ENCODE measurements at regions not wholly inside any gene's neighbourhood (a gene's known extent, or its start where the extent isn't known, plus 50 kb on each side); places are given as distances from the start of the nearest gene placed in this dataset.
"Not testable (repeated sequence)": the region's sequence is repeated elsewhere in the genome, so short reads cannot be mapped to it uniquely, and the experiment has no call there.

- in situ Hi-C loops (cut with MboI; ENCODE audit: low pct_unique_long_range_greater_than_20kb, low sequenced_read_pairs): no loop called here
- no peak for DNase-seq
Observed at GRCh38 chr12:111251787-111252186, 117.1 kb downstream of the PHETA1 start.

- in situ Hi-C loops (cut with MboI; ENCODE audit: low pct_unique_long_range_greater_than_20kb, low sequenced_read_pairs): no loop called here
- no peak for DNase-seq
Observed at GRCh38 chr12:111251058-111251730, 117.7 kb downstream of the PHETA1 start.

- in situ Hi-C loops (cut with MboI; ENCODE audit: low pct_unique_long_range_greater_than_20kb, low sequenced_read_pairs): no loop called here
- DNase-seq: no peak
Observed at GRCh38 chr12:111250251-111250881, 118.5 kb downstream of the PHETA1 start.

GRCh38 chr12:111249757-111250156, 119.1 kb downstream of the PHETA1 start:
- in situ Hi-C loops (cut with MboI; ENCODE audit: low pct_unique_long_range_greater_than_20kb, low sequenced_read_pairs): no loop called here

GRCh38 chr12:111249018-111249370, 119.9 kb downstream of the PHETA1 start:
- in situ Hi-C loops (cut with MboI; ENCODE audit: low pct_unique_long_range_greater_than_20kb, low sequenced_read_pairs): no loop called here
- DNase-seq: no peak

More at GRCh38 chr12:111249757-111250156, 119.1 kb downstream of the PHETA1 start:
- DNase-seq: no peak

GRCh38 chr12:111248236-111249017, 120.5 kb downstream of the PHETA1 start:
- in situ Hi-C loops (cut with MboI; ENCODE audit: low pct_unique_long_range_greater_than_20kb, low sequenced_read_pairs): no loop called here
- DNase-seq: peak; percentile 17

GRCh38 chr12:111247083-111247783, 121.7 kb downstream of the PHETA1 start:
- in situ Hi-C loops (cut with MboI; ENCODE audit: low pct_unique_long_range_greater_than_20kb, low sequenced_read_pairs): no loop called here
- no peak for DNase-seq

- in situ Hi-C loops (cut with MboI; ENCODE audit: low pct_unique_long_range_greater_than_20kb, low sequenced_read_pairs): no loop called here
- no peak for DNase-seq
Observed at GRCh38 chr12:111246477-111247011, 122.4 kb downstream of the PHETA1 start.

GRCh38 chr12:111245701-111246476, 123.0 kb downstream of the PHETA1 start:
- DNase-seq: no peak
- in situ Hi-C loops (cut with MboI; ENCODE audit: low pct_unique_long_range_greater_than_20kb, low sequenced_read_pairs): no loop called here

GRCh38 chr12:111244673-111245072, 124.2 kb downstream of the PHETA1 start:
- no peak for DNase-seq
- in situ Hi-C loops (cut with MboI; ENCODE audit: low pct_unique_long_range_greater_than_20kb, low sequenced_read_pairs): no loop called here

- in situ Hi-C loops (cut with MboI; ENCODE audit: low pct_unique_long_range_greater_than_20kb, low sequenced_read_pairs); DNase-seq: not testable (repeated sequence)
Observed at GRCh38 chr12:111242817-111243216, 126.1 kb downstream of the PHETA1 start.

- DNase-seq: no peak
- in situ Hi-C loops (cut with MboI; ENCODE audit: low pct_unique_long_range_greater_than_20kb, low sequenced_read_pairs): no loop called here
Observed at GRCh38 chr12:111242184-111242583, 126.7 kb downstream of the PHETA1 start.

GRCh38 chr12:111240374-111240773, 128.5 kb downstream of the PHETA1 start:
- in situ Hi-C loops (cut with MboI; ENCODE audit: low pct_unique_long_range_greater_than_20kb, low sequenced_read_pairs): no loop called here
- no peak for DNase-seq

GRCh38 chr12:111239235-111239634, 129.7 kb downstream of the PHETA1 start:
- in situ Hi-C loops (cut with MboI; ENCODE audit: low pct_unique_long_range_greater_than_20kb, low sequenced_read_pairs): no loop called here
- no peak for DNase-seq

- DNase-seq: no peak
- in situ Hi-C loops (cut with MboI; ENCODE audit: low pct_unique_long_range_greater_than_20kb, low sequenced_read_pairs): no loop called here
Observed at GRCh38 chr12:111238075-111238734, 130.7 kb downstream of the PHETA1 start.

- in situ Hi-C loops (cut with MboI; ENCODE audit: low pct_unique_long_range_greater_than_20kb, low sequenced_read_pairs); DNase-seq: not testable (repeated sequence)
Observed at GRCh38 chr12:111234491-111234890, 134.4 kb downstream of the PHETA1 start.

- DNase-seq: no peak
- in situ Hi-C loops (cut with MboI; ENCODE audit: low pct_unique_long_range_greater_than_20kb, low sequenced_read_pairs): no loop called here
Observed at GRCh38 chr12:111233786-111234185, 135.1 kb downstream of the PHETA1 start.

- in situ Hi-C loops (cut with MboI; ENCODE audit: low pct_unique_long_range_greater_than_20kb, low sequenced_read_pairs): no loop called here
Observed at GRCh38 chr12:111230649-111231048, 138.2 kb downstream of the PHETA1 start.

More at GRCh38 chr12:111230649-111231048, 138.2 kb downstream of the PHETA1 start:
- no peak for DNase-seq

All from KBM-7 (cell line).